Stimulated activated effector memory CD8-positive, alpha-beta T cell treated with anti-CD3 and anti-CD28 coated beads, Interleukin-12 subunit alpha, Interleukin-12 subunit beta, amount 100 ng/mL, for 72 hours (primary cell): ENCODE measurements at regions not wholly inside any gene's neighbourhood (a gene's known extent, or its start where the extent isn't known, plus 50 kb on each side); places are given as distances from the start of the nearest gene placed in this dataset.

ENCODE experiments used
- ATAC-seq: fragments of 150-1000 bp; cut with Tn5 transposase; 2 replicates; pipeline ENCODE4 v1.10.0; 2021
- DNase-seq, 2 donors: peaks; one replicate each; pipeline ENCODE4 v3.0.0; 2021 to 2022; ENCODE audit warnings: low spot score in 2 of 2
- H3K27ac Mint-ChIP-seq: one replicate; pipeline ENCODE4 v1.8.0; 2022; ENCODE audit warnings: mild to moderate bottlenecking, mixed read lengths
- H3K36me3 Mint-ChIP-seq: one replicate; pipeline ENCODE4 v1.8.0; 2022; ENCODE audit warnings: mild to moderate bottlenecking, mixed read lengths
- H3K4me1 Mint-ChIP-seq: one replicate; pipeline ENCODE4 v1.8.0; 2022; ENCODE audit warnings: mixed read lengths
- H3K4me3 Mint-ChIP-seq: one replicate; pipeline ENCODE4 v1.8.0; 2022; ENCODE audit warnings: mild to moderate bottlenecking, mixed read lengths
- H3K9me3 Mint-ChIP-seq: one replicate; pipeline ENCODE4 v1.8.0; 2022; ENCODE audit warnings: mixed read lengths

GRCh38 chr3:176919836-176920765, 277.2 kb downstream of the TBL1XR1 start:
- H3K4me1 Mint-ChIP-seq: no peaks in the 10 kb centered on the region
- no peak overlapping the region for H3K4me3 Mint-ChIP-seq
- ATAC-seq: no peak
- no peak for DNase-seq
- no peaks in the 10 kb centered on the region for H3K36me3 Mint-ChIP-seq
- no peak overlapping the region for H3K27ac Mint-ChIP-seq
- H3K9me3 Mint-ChIP-seq: peaks cover 2% of the 10 kb centered on the region

- ATAC-seq (no peak), DNase-seq (no peak)
- Mint-ChIP-seq H3K4me3 (no peak overlapping the region), H3K36me3 (no peaks in the 10 kb centered on the region), H3K9me3 (no peaks in the 10 kb centered on the region), H3K27ac (no peak overlapping the region), H3K4me1 (no peaks in the 10 kb centered on the region)
Observed at GRCh38 chr3:176916777-176917176, 280.5 kb downstream of the TBL1XR1 start.

GRCh38 chr3:176914764-176915163, 282.5 kb downstream of the TBL1XR1 start:
- ATAC-seq (no peak), DNase-seq (no peak)
- H3K9me3 Mint-ChIP-seq: no peaks in the 10 kb centered on the region
- H3K4me1 Mint-ChIP-seq: no peaks in the 10 kb centered on the region
- H3K4me3 Mint-ChIP-seq: no peak overlapping the region
- H3K27ac Mint-ChIP-seq: no peak overlapping the region
- H3K36me3 Mint-ChIP-seq: no peaks in the 10 kb centered on the region

GRCh38 chr3:176911579-176911978, 285.7 kb downstream of the TBL1XR1 start:
- no peak for DNase-seq
- no peak for ATAC-seq
- Mint-ChIP-seq H3K9me3 (no peaks in the 10 kb centered on the region), H3K36me3 (no peaks in the 10 kb centered on the region), H3K4me1 (no peaks in the 10 kb centered on the region), H3K4me3 (no peak overlapping the region), H3K27ac (no peak overlapping the region)

DNA sequence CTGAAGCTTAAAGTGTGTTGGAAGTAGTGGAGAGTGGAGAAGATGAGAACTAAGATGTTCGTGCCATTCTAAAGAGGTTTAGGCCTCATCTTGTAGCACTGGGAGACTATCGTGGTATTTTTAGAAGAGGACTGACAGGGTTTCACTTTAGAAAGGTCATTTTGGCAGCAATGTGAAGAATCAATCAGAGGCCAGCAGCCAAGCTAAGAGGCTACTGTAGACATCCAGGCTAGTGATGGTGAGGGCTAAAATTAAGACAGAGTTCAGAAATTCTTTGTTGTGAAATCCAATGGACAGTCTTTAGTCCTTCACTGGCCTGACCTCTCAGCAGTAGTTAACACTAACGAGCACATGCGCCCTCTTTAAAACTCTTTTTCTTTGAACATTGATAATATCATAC, 288.2 kb downstream of the TBL1XR1 start:
- DNase-seq: no peak
- no peak for ATAC-seq
- Mint-ChIP-seq H3K36me3 (no peaks in the 10 kb centered on the region), H3K4me3 (no peak overlapping the region), H3K4me1 (no peaks in the 10 kb centered on the region), H3K27ac (no peak overlapping the region), H3K9me3 (no peaks in the 10 kb centered on the region)

GRCh38 chr3:176906046-176906905, 291.0 kb downstream of the TBL1XR1 start:
- DNase-seq (no peak), ATAC-seq (no peak)
- no peak overlapping the region for H3K4me3 Mint-ChIP-seq

GRCh38 chr3:176905331-176905730, 292.0 kb downstream of the TBL1XR1 start:
- ATAC-seq (no peak), DNase-seq (no peak)
- Mint-ChIP-seq H3K27ac (no peak overlapping the region), H3K4me3 (no peak overlapping the region), H3K36me3 (no peaks in the 10 kb centered on the region), H3K9me3 (no peaks in the 10 kb centered on the region), H3K4me1 (no peaks in the 10 kb centered on the region)

More at GRCh38 chr3:176906046-176906905, 291.0 kb downstream of the TBL1XR1 start:
- no peaks in the 10 kb centered on the region for H3K4me1 Mint-ChIP-seq
- no peak overlapping the region for H3K27ac Mint-ChIP-seq
- H3K36me3 Mint-ChIP-seq: no peaks in the 10 kb centered on the region
- no peaks in the 10 kb centered on the region for H3K9me3 Mint-ChIP-seq

GRCh38 chr3:176904506-176904905, 292.8 kb downstream of the TBL1XR1 start:
- ATAC-seq: no peak
- Mint-ChIP-seq H3K36me3 (no peaks in the 10 kb centered on the region), H3K27ac (no peak overlapping the region), H3K4me3 (no peak overlapping the region), H3K4me1 (no peaks in the 10 kb centered on the region), H3K9me3 (no peaks in the 10 kb centered on the region)
- DNase-seq: no peak

- no peaks in the 10 kb centered on the region for H3K4me1 Mint-ChIP-seq
- H3K36me3 Mint-ChIP-seq: no peaks in the 10 kb centered on the region
- no peak overlapping the region for H3K4me3 Mint-ChIP-seq
- no peaks in the 10 kb centered on the region for H3K9me3 Mint-ChIP-seq
- DNase-seq (no peak), ATAC-seq (no peak)
- no peak overlapping the region for H3K27ac Mint-ChIP-seq
Observed at GRCh38 chr3:176896640-176897039, 300.6 kb downstream of the TBL1XR1 start.

DNA sequence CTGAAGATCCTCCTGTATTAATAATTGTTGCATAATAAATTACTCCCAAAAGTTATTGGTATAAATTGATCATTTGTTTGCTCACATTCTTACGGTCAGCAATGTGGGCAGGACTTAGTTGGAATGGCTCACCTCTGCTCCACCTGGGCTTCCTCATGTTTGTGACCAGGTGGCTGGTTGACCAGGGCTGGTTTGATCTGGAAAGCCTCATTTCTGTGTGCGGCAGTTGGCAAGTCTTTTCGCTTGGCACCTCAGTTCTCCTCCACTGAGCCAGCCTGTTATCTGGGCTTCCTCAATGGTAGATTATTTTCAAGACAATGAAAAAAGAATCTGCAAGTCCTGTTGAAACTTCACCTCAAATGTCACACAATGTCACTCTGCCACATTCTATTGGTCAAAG, 301.1 kb downstream of the TBL1XR1 start:
- Mint-ChIP-seq H3K4me3 (no peak overlapping the region), H3K9me3 (no peaks in the 10 kb centered on the region), H3K4me1 (no peaks in the 10 kb centered on the region), H3K36me3 (no peaks in the 10 kb centered on the region), H3K27ac (no peak overlapping the region)
- ATAC-seq (no peak), DNase-seq (no peak)

GRCh38 chr3:176879710-176880109, 317.6 kb downstream of the TBL1XR1 start:
- Mint-ChIP-seq H3K4me3 (no peak overlapping the region), H3K4me1 (no peaks in the 10 kb centered on the region), H3K36me3 (no peaks in the 10 kb centered on the region), H3K27ac (no peak overlapping the region), H3K9me3 (peaks cover 3% of the 10 kb centered on the region)
- DNase-seq (no peak), ATAC-seq (no peak)

GRCh38 chr3:176873261-176873660, 324.0 kb downstream of the TBL1XR1 start:
- H3K4me1 Mint-ChIP-seq: peaks cover 5% of the 10 kb centered on the region
- peak; percentile 14 for ATAC-seq
- H3K27ac Mint-ChIP-seq: peak overlapping the region; percentile 71
- no peaks in the 10 kb centered on the region for H3K36me3 Mint-ChIP-seq
- DNase-seq: no peak
- H3K9me3 Mint-ChIP-seq: peaks cover 3% of the 10 kb centered on the region
- H3K4me3 Mint-ChIP-seq: no peak overlapping the region

DNA sequence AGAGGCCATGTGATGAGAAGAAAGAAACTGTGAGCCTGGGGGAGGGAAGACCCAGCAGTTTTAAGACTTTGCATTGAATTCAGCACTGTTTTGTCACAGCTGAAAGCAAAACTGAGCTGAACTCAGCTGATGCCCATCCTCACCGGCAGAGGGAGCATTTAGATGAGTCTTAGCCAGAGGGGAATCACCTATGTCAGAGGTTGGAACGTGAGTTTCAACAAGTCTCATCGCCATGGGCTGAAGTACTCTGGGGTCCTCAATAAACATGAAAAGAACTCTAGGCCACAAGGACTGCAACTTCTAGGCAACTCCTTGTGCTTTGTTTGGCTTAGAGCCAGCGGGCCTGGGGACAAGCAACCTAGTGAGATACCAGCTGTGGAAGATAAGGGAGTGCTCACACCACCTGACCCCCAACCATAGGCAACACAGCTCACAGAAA, 324.5 kb downstream of the TBL1XR1 start:
- H3K9me3 Mint-ChIP-seq: peaks cover 3% of the 10 kb centered on the region
- H3K27ac Mint-ChIP-seq: peak overlapping the region; percentile 71
- H3K36me3 Mint-ChIP-seq: no peaks in the 10 kb centered on the region
- peaks cover 5% of the 10 kb centered on the region for H3K4me1 Mint-ChIP-seq
- ATAC-seq (peak; percentile 85), DNase-seq (peak; percentile 28 to 71)
- H3K4me3 Mint-ChIP-seq: no peak overlapping the region

DNA sequence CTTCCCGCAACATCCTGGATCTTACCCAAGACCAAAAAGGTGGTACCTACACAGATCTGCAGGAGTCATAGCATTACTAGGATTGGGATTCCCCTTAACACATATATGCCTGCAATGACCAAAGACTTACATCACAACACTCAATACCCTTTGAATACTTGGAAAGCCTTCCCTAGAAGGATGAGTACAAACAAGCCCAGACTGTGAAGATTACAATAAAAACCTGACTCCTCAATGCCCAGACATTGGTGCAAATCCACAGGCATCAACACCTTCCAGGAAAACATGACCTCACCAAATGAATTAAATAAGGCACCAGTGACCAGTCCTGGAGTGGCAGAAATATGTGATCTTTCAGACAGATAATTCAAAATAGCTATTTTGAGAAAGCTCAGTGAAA, 326.8 kb downstream of the TBL1XR1 start:
- ATAC-seq: no peak
- Mint-ChIP-seq H3K27ac (no peak overlapping the region), H3K4me3 (no peak overlapping the region), H3K4me1 (peaks cover 5% of the 10 kb centered on the region), H3K9me3 (no peaks in the 10 kb centered on the region), H3K36me3 (no peaks in the 10 kb centered on the region)
- DNase-seq: no peak

DNA sequence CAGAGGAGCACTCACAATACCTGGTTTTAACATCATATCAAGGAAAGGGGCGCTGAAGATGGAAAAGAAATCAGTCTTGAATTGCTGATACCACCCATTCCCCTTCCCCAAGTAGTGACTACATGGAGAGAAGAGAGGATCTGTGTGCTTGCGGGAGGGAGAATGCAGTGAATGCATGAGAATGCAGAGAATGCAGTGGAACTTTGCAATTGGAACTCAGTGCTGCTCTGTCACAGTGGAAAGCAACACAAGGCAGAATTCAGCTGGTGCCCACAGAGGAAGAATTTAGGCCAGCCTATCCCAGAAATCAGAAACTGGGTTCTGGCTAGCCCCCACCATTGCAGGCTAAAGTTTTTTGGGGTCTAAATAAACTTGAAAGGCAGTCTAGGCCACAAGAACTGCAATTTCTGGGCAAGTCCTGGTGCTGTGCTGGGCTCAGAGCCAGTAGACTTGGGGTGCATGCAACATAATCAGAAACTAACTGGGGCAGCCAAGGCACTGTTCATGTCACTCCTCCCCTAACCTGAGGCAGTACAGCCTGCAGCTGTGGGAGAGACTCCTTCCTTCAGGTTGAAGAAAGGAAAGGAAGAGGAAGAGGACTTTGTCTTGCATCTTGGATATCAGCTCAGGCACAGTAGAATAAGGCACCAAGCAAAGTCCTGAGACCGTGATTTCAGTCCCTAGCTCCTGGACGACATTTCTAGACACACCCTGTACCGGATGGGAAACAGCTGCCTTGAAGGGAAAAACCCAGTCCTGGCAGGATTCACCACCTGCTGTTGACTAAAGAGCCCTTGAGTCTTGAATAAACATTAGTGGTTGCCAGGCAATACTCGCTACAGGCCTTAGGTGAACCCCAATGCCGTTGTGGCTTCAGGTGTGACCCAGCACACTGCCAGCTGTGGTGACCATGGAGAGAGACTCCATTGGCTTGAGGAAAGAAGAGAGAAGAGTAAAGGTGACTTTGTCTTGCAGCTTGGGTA, 329.3 kb downstream of the TBL1XR1 start:
- Mint-ChIP-seq H3K36me3 (no peaks in the 10 kb centered on the region), H3K4me3 (no peak overlapping the region), H3K4me1 (peaks cover 3% of the 10 kb centered on the region), H3K9me3 (no peaks in the 10 kb centered on the region), H3K27ac (no peak overlapping the region)
- DNase-seq (no peak), ATAC-seq (peak; percentile 20)
